ENCODE measurements at regions not wholly inside any gene's neighbourhood (a gene's known extent, or its start where the extent isn't known, plus 50 kb on each side); places are given as distances from the start of the nearest gene placed in this dataset.

DNA sequence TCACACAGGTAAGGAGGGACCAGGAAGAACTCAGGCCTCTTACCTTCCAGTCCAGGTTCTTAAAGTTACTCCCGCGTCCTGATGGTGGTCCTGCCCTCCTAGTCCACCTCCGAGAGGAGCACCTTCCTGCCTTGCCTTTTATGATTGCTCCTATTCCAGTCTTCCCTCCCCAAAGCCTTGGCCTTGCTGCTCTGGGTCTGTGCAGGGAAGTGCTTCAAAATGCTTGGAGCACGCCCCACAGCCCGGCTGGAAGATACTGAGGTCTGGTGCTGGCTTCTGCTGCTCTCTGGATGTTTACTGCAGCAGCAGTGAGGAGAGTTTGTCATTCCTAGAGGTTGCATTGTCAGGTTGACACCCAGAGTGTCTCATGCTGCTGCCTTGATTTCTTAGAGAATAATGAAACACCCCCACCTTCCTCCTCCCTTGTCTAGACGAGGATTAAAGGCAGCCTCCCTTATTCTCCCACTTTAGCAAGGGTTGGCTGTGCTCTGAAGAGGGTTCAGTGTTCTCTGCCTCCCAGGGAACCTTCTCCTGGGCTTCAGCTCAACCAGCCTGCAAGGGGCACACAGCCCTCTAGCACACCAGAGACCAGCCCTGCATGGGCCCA is 142.2 kb upstream of the CACNA1E start:
- DNase-seq: no peak

DNA sequence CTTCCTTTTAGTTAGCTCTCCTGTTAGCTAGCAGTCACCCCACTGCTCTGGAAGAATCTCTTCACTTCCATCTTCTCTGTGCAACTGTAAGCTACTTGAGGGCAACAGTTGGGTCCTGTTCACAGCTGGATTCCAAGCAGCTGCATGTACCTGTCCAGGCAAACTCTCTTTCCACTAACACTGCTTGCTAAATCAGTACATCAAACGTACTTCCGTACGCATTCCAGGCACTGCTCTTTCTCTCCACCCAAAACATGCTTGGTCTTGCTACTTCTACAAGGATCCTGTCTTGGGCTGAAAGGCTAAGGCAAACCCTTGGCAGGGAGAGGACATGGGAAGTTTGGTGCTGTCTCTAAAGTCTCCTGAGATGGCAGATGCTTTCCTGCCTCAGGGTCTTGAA is 139.2 kb upstream of the CACNA1E start:
- DNase-seq: no peak

DNA sequence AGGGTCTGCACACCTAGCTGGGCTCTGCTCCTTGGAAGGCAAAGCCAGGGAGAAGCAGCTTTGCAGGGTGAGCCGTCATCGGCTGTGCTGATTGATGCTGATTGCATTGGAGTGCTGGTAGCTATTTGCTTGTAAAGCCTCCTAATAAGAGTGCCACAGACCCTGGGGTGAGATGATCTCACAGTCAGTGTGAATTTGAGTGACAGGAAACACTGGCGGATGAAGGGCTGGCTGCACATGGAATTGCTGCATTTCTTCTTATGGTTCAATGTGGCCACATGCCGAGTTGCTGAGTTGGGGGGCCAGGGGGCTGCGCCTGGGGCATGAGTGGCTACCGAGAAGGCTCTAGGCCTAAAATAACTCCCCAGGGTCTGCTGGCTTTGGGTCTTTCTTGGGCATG is 138.2 kb upstream of the CACNA1E start:
- DNase-seq: no peak

DNA sequence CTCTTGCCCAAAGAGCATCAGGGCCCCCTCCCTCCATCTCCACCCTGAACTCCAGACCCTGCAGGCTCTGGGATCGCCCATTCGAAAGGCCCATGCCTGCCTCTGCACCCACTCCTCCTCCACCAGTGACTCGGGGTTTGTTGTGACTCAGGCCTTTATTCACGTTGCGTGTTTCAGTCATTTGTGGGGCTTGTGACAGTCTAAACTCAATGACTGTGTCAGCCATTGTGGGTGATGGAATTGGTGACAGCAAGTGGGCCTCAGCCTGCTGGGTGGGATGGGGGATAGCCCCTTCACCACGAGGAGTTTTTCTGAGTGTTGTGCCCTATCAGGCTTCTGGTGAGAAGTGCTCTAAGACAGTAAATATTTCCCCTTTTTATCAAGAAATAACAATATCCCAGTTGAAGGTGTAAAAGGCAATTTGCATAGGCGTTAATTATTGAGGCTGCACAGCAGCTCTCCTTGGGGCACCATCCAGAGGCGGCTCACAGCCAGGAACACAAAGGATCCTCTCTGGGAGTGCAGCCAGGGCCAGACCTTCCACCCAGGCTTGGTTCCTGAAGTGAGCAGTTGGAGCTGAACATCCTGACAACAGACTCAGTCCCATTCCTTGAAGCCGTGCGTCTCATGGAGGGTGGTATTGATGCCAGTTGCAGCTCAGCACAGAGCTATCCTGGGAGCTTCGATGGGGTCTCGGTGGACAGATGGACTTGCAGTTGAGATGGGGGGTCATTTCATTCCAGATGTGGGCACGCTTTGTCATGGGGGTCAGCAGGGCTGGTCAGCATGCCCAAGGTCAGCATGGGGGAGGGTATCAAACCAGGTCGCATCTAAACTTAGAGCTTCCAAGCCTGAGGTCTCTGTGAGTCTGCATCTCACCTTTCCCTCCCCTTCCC is 135.6 kb upstream of the CACNA1E start:
- DNase-seq: no peak

DNA sequence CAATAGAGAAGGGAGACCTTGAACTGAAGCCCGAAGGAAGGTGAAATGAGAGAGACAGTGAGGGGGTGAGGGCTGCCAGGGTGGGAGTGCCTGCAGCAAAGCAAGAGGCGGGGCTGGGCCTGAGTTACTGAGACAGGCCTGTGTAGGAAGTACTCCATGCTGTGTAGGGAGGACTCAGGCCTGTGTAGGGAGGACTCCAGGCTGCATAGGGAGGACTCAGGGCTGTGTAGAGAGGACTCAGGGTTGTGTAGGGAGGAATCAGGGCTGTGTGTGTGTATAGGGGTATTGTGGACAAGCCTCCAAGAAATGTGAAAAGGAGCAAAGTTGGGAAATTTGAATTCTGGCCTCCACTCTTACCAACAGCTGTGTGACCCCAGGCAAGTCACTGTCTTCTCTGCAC is 133.8 kb upstream of the CACNA1E start:
- no peak for DNase-seq

DNA sequence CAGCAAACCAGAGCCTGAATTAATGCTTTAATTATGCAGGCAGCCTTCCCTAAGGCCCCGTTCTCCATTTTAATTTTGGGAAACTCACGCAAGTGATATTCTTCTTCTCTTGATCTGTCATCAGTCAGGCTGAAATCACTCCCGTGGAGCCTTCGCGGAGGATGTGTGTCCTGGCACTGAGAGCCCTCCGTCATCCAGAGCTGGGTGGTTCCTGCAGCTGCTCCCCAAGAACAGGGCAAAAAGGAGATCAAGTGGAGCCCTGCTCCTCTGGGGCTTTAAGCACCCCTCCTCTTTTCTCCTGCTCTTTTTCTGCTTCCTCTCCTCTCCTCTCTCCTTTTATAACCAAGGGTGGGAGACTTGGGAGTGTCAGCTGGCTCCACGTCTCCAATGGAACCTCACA is 133.2 kb upstream of the CACNA1E start:
- no peak for DNase-seq

DNA sequence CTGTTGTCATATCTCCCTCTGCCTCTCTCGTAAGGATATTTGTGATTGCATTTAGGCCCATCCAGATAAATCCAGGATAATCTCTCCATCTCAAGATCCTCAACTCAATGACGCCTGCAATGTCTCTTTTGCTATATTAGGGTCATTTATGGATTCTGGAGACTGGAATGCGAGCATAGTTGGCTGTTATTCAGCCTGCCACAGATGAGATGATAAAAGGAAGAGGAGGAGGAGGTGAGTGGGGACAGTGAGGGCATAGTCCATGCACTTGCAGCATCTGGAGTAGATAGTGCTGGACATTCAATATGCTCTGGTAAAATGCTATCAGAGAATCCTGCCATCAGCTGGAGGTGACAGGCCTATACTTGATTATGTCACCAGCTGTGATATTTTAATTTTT is 131.6 kb upstream of the CACNA1E start:
- DNase-seq: no peak

DNA sequence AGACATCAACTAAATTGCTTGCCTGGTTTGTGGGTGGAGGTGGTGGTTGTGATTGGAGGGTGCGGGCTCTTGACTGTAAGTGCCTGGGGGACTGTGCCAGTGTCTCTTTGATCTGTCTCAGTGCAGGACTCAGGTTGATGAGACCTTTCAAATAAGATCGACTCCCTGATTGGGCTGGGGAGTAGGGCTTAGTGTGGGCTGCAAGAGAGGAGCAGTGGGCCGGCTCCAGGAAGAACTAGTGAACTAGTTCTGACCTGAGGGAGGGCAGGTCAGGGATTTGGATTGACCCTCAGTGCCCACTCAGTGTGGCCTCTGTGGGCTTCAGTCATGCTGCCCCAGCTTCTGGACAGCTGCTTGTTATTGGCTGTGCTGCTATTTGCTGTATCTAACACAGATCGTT is 130.6 kb upstream of the CACNA1E start:
- no peak for DNase-seq

DNA sequence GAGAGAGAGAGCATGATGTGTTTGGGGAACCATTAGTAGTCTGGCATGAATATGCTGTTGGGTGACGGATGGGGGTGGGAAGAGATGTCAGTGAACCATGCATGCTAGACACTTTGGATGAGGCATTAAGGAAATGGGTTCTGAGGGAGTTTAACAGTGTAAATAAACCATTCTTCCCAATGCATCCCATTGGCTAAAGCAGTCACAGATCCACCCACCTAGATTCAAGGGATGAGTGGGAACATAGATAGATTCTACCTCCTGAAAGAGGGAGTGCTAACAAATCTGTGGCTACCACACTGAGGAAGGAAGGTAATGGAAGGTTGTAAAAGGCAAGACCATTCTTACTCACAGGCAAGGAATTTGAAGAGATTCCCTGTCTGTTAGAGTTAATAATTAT is 129.8 kb upstream of the CACNA1E start:
- DNase-seq: no peak

DNA sequence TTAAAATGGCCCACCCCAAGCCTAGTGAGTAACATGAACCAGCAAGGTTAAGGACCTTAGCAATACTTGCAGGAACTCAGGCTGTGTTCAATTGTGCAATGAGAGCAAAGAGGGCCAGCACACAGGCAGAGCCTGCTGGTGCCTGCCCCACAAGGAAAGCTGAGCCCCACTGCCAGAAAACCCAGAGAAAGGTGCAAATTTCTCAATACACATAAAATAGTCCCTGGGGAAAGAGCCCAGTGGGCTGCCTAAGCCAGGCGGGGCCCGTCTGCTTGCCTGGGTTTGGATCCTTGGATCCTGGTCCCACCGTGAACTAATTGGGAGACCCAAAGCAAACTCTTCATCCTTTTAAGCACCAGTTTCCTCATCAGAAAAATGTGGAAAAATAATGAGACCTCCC is 128.5 kb upstream of the CACNA1E start:
- no peak for DNase-seq

DNA sequence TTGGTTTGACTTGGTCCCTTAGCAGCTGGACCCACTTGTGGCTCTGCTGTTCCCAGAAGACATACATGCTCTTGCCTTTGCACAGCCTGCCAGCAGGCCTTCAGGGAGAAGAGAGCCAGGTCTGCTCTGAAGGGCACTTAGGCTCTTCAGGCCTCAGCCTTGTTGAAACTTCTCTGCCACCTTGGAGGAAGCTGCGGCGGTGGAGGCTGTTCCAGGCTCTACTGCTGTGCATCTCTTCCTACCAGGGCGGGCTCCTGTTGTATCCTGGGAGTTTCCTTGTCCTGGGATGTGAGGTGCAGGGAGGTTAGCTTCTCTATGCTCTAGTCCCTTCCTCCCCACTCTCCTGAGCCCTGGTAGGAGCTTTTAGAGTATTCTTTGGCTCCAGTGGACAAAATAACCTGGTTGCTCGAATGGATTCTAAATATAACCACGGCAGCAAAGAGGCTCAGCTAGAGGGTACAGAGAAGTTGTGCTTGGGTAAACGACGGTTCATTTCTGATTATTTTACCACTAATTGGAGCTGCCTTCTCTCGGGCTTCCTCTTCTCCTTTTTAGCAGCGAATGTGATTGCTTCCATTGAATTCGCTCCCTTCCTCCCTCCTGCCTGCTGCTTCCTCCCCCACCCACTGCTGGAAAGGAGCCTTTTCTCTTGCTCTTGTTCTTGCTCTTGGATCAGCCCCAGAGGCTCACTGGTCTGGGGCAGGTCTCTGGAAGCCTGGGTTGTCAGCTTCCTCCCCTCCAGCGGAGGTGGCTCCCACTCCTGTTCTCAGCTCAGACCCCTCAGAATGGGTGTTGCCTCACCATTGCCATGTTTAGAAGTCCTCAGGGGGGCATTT is 126.6 kb upstream of the CACNA1E start:
- no peak for DNase-seq

DNA sequence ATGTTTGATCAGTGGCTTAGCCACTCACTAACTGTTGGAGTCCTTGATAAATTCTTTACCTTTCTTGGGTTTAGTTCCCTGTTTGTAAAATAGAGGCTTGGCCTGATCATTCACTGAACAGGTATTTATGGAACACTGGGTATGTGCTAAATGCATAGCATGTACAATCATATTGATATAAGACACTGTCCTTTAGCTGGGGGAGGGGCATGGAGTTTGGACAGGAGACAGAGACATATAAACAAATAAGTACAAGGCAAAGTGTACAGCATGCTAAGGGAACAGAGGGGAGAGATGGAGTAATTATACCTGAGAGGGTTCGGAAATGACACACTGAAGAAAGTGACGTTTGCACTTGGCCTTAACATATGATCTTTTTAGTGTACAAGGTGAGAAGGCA is 124.3 kb upstream of the CACNA1E start:
- no peak for DNase-seq

DNA sequence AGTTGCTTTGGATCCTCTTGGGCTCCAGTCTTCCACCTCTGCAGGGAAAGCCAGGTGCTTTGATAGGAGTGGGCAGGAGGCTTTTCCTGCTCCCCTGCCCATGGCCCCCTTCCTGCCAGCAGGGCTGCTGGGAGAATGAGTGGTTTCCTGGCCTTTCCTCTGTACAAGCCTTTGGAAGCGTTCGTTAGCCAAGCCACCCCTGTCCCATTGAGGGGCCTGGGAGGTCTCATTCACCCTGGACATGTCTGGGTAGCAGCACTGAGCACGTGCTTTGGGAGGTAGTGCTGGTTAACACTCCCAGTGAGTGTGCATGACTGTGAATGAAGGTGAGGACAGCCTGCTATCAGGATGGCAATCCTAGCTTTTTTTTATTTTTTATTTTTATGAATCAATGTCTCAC is 118.5 kb upstream of the CACNA1E start:
- no peak for DNase-seq

DNA sequence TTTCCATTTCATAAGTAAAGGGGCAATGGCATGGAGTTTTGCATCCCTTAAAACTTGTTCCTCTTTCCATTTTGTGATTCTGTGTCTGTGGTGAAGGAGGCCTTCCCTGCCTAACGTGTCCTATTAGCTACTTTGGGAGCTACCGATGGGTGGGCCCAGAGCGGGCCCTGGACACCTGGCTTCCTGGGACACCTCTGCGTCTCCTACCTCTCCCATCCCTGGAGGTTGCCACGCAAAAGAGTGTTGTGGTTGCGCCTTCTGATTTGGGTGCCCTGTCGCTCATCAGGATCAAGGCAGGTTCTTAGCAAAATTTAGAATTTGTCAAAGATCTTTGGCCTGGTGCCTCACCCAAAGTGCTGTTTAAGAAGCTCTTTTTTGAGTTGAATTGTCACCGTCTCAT is 116.4 kb upstream of the CACNA1E start:
- DNase-seq: no peak

DNA sequence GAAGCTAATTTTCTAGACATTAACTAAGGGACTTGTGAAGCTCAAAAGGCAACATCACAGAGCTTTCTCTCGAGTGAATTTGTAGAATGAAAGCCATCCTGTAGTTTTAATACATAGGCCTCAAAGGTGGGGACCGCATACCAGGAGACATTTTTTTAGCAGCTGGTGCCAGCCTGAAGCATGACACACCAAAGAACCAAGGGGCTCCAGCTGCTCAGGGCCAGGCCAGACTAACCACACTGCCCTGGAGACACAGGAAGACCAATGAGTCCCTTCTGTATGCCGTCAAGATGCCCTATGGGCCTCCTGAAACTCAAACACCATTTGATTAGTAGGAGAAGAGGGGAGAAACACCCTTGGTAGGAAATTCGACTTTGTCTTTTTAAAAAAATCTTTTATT is 113.9 kb upstream of the CACNA1E start:
- DNase-seq: no peak

DNA sequence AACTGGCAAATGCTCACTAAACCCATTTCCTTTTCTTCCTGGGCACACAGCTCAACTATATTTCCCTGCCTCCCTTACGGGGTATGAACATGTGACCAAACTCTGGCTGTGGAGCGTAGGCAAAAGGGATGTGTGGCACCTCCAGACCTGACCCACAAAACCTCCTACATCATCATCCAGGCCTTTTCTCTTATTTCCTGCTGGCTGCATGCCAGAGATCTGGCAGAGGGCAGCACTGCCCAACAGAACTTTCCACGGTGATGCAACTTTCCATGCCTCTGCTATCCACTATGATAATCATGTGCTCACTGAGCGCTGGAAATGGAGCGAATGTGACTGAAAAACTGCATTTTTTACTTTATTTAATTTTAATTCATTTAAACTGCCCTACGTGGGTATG is 99.6 kb upstream of the CACNA1E start:
- DNase-seq: no peak

DNA sequence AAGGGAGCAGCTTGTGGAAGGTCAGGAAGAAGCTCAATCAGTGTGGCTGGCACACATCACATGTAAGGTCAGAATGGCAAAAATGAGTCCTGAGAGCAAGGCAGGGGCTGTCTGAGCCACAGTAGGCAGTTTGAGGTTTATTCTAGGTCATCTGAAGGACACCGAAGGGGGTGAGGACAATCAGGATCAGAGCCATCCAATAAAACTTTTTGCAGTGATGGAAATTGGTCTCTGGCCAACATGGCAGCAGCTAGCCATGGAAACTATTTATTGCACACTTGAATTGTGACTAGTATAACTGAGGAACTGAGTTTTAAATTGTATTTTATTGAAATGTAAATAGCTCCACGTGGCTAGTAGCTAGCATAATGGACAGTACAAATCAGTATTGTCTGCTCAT is 97.0 kb upstream of the CACNA1E start:
- no peak for DNase-seq

DNA sequence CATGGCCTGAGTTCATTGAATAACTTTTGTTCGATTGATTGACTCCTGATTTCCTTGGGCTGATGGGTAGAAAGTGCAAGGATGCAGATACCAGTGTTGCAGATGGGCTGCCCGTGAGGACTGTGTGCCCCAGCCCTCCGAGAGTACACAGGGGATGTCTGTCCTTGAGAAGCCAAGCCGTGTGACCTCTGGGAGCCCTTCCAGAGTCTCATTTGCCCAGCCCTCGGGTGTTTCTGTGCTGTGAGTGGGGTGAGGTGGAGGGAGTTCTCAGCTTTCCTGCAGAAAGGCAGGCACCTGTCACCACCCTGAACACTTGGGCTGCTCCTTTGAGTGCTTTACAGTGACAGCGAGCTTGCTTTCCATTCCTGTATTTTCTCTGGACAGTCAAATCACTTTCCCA is 96.4 kb upstream of the CACNA1E start:
- DNase-seq: no peak

DNA sequence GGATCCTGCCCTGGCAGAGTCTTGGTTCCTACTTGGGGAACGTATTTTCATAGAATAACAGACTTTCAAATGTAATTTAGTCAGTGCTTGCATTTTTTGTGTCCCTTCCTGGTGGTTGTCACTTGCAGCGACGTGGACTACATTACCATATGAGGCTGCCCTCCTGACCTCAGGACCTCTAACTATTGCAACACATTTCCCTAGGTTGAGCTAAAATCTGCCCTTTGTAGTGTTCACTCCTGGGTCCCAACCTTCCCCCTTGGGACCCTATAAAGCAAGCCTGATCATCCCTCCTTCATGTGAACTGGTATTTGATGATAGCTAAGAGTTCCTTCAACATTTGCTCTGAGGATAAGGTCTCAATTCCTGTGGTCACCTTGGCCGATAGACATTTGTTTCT is 95.6 kb upstream of the CACNA1E start:
- no peak for DNase-seq

DNA sequence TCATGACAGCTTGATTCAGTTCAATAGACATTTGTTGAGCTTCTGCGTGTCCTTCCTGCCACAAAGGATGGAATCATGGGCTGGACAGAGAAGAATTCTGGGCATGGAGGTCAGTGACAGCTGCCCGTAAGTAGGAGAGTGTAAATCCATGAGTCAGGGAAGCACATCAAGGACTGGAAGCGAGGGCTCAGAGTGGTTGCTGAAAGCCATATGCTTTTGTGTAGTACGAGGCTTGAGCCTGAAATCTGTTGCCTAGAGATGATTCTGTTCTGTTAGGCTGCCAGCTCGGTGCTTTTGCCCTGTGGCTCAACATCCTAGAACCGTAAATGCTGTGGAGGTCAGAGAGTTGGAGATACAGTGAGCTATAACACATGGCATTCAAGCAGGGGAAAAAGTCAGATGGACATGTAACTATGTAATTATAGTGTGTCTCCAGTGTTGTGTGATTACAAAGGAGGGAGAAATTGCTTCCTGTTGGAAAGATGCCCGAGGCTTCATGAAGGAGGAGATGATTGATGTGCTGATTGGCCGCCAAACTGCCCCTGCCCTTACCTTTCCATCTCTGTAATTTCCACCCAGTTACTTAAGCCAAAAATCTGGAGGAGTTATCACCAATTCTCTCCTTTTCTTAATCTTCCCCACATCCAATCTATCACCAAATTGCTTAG is 92.8 kb upstream of the CACNA1E start:
- peak; percentile 81 for DNase-seq

DNA sequence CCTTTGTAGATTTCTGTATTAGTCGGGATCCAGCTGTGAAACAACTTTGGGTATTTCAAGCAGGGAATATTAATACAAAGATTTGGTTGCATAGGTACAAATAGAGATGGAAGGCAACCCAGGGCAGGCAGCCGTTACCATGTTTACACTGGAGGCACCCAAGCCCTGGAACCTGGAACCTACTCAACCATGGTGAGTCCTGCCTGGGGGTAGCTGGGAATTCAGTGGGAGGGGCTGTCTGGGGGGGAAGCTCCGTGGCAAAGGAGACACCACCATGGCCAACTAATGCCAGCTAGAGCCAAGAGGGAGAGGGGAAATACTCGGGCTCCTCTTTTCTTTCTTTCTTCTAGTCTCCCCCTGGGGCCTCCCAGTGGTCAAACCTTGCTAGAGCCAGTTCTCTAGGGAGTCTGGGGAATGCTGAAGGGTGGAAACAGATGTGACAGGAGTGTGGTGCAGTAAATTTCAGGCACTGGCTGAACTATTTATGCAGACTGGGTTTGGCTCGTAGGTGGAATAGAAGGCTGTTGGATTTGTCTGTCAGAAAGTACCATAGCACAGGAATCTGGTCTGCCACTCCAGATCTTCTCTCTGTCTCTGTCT is 91.9 kb upstream of the CACNA1E start:
- no peak for DNase-seq

DNA sequence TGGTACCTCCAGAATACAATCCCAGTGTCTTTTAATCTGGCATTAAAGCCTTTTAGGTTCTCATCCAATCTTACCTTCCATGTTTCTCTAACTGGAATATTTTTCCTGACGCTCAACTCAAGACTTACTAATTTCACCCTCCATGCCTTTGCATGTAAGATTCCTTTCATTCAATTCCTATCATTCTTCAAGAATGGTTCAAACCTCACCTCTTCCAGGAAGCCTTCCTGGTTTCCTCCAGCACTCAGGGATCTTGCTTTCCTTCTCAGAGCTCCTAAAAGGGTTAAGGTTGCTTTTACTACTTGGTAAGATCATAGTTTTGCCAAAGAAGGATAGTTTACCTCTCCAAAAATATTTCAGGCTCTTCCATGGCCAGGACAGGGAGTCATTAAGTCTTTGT is 91.2 kb upstream of the CACNA1E start:
- no peak for DNase-seq
